WTC11 (cell line): ENCODE measurements at regions not wholly inside any gene's neighbourhood (a gene's known extent, or its start where the extent isn't known, plus 50 kb on each side); places are given as distances from the start of the nearest gene placed in this dataset.
"Not testable (repeated sequence)": the region's sequence is repeated elsewhere in the genome, so short reads cannot be mapped to it uniquely, and the experiment has no call there.

Experiments
- ATAC-seq: fragments of 200-7000 bp; cut with Tn5 transposase; 2 replicates; pipeline ENCODE4 v1.10.0; 2021; ENCODE audit warnings: mild to moderate bottlenecking, moderate library complexity
- CTCF ChIA-PET: fragments of 300-600 bp; sonication (Branson Sonifier 250); formaldehyde crosslinking; loops from one replicate; lab custom pipeline; 2021; ENCODE audit warnings: antibody characterized with exemption; lab: Charles Lee
- POLR2A ChIA-PET: fragments of 350-600 bp; sonication (Branson Sonifier 250); formaldehyde crosslinking; loops from one replicate; lab custom pipeline; 2021; ENCODE audit warnings: antibody characterized with exemption; lab: Charles Lee
- DNase-seq: peaks from one replicate; pipeline ENCODE4 v3.0.0; 2021; ENCODE audit warnings: low spot score
- H3K27ac Mint-ChIP-seq: 2 replicates; pipeline ENCODE4 v1.8.0; 2021; ENCODE audit warnings: mixed read lengths
- H3K27me3 Mint-ChIP-seq: 2 replicates; pipeline ENCODE4 v1.8.0; 2021; ENCODE audit warnings: low read depth, mild to moderate bottlenecking, moderate library complexity, mixed read lengths
- H3K36me3 Mint-ChIP-seq: 2 replicates; pipeline ENCODE4 v1.8.0; 2021; ENCODE audit warnings: mixed read lengths
- H3K4me1 Mint-ChIP-seq: 2 replicates; pipeline ENCODE4 v1.8.0; 2022; ENCODE audit warnings: mixed read lengths
- H3K4me3 Mint-ChIP-seq: 2 replicates; pipeline ENCODE4 v1.8.0; 2021; ENCODE audit warnings: mild to moderate bottlenecking, moderate library complexity, mixed read lengths
- H3K9me3 Mint-ChIP-seq: 2 replicates; pipeline ENCODE4 v1.8.0; 2021; ENCODE audit warnings: mixed read lengths
- AFF4 ChIP-seq: sonication (generic); formaldehyde crosslinking; IDR thresholded peaks from 2 replicates; pipeline ENCODE4 v1.8.1; 2023; ENCODE audit warnings: mild to moderate bottlenecking, missing genetic modification reagents, borderline replicate concordance
- ATF2 ChIP-seq: sonication (generic); formaldehyde crosslinking; IDR thresholded peaks from 2 replicates; pipeline ENCODE4 v1.8.1; 2022; ENCODE audit warnings: low read depth, missing genetic modification reagents, borderline replicate concordance
- CTCF ChIP-seq: fragments of 200-600 bp; IDR thresholded peaks from 2 replicates; pipeline ENCODE4 v1.8.0; 2022; ENCODE audit warnings: antibody characterized with exemption
- IRF1 ChIP-seq: sonication (generic); formaldehyde crosslinking; IDR thresholded peaks from 2 replicates; pipeline ENCODE4 v1.8.0; 2023; ENCODE audit warnings: missing genetic modification reagents
- JUN ChIP-seq: sonication (generic); formaldehyde crosslinking; IDR thresholded peaks from 2 replicates; pipeline ENCODE4 v1.8.0; 2023; ENCODE audit warnings: mild to moderate bottlenecking, missing genetic modification reagents
- NR2C2 ChIP-seq: sonication (generic); formaldehyde crosslinking; IDR thresholded peaks from 2 replicates; pipeline ENCODE4 v1.8.0; 2022; ENCODE audit warnings: mild to moderate bottlenecking, missing genetic modification reagents
- RELA ChIP-seq: sonication (generic); formaldehyde crosslinking; IDR thresholded peaks from 2 replicates; pipeline ENCODE4 v1.8.1; 2022; ENCODE audit warnings: missing genetic modification reagents, mild to moderate bottlenecking, borderline replicate concordance
- SOX15 ChIP-seq: fragments of 250-450 bp; sonication (Bioruptor Pico); IDR thresholded peaks from 2 replicates; pipeline ENCODE4 v1.9.0; 2021; ENCODE audit warnings: mild to moderate bottlenecking
- TCF7 ChIP-seq: sonication (generic); formaldehyde crosslinking; IDR thresholded peaks from 2 replicates; pipeline ENCODE4 v1.8.0; 2022; ENCODE audit warnings: mild to moderate bottlenecking, low read depth, missing genetic modification reagents, moderate library complexity
- ZBTB21 ChIP-seq: sonication (generic); formaldehyde crosslinking; IDR thresholded peaks from 2 replicates; pipeline ENCODE4 v1.8.1; 2023; ENCODE audit warnings: mild to moderate bottlenecking, missing genetic modification reagents, borderline replicate concordance
- ZNF281 ChIP-seq: sonication (generic); formaldehyde crosslinking; IDR thresholded peaks from 2 replicates; pipeline ENCODE4 v1.8.0; 2023; ENCODE audit warnings: mild to moderate bottlenecking, missing genetic modification reagents
- ZNF416 ChIP-seq: fragments of 250-450 bp; sonication (Bioruptor Pico); IDR thresholded peaks from 2 replicates; pipeline ENCODE4 v1.9.0; 2021; ENCODE audit warnings: mild to moderate bottlenecking, inconsistent platforms

- H3K36me3 Mint-ChIP-seq, result peaks cover 31% of the 10 kb centered on the region
- no peak for TF ChIP-seq TCF7 (CRISPR knock-in tag)
- TF ChIP-seq ATF2, result no peak
- no peak for TF ChIP-seq RELA (CRISPR knock-in tag)
- TF ChIP-seq ZBTB21 (CRISPR knock-in tag), result no peak
- no peak for TF ChIP-seq NR2C2 (CRISPR knock-in tag)
- no peak for TF ChIP-seq ZNF281
- no peak for TF ChIP-seq JUN (CRISPR knock-in tag)
- TF ChIP-seq AFF4, result no peak
- no peak for TF ChIP-seq ZNF416
- TF ChIP-seq SOX15 (CRISPR knock-in tag), result no peak
- DNase-seq (no peak), ATAC-seq (no peak)
- CTCF ChIA-PET, result no interaction called here
- POLR2A ChIA-PET, result no interaction called here
- peaks cover 45% of the 10 kb centered on the region for H3K9me3 Mint-ChIP-seq
- H3K27me3 Mint-ChIP-seq, result no peaks in the 10 kb centered on the region; the same call in 1 of the 2 replicates
- H3K4me1 Mint-ChIP-seq, result no peaks in the 10 kb centered on the region
- no peak overlapping the region for H3K4me3 Mint-ChIP-seq
- H3K27ac Mint-ChIP-seq, result no peak overlapping the region
Observed at GRCh38 chrY:20643055-20643454, 67.5 kb downstream of the EIF1AY start.

GRCh38 chrY:20648265-20648664, 72.7 kb downstream of the EIF1AY start:
- no peaks in the 10 kb centered on the region for H3K4me1 Mint-ChIP-seq
- ATAC-seq (no peak), DNase-seq (no peak)
- no peak overlapping the region for H3K27ac Mint-ChIP-seq
- H3K4me3 Mint-ChIP-seq, result no peak overlapping the region
- peaks cover 42% of the 10 kb centered on the region for H3K9me3 Mint-ChIP-seq
- ChIA-PET POLR2A (no interaction called here), CTCF (no interaction called here)
- peaks cover 17% of the 10 kb centered on the region for H3K36me3 Mint-ChIP-seq
- no peaks in the 10 kb centered on the region for H3K27me3 Mint-ChIP-seq
- TF ChIP-seq CTCF (no peak), IRF1 (CRISPR knock-in tag) (no peak)

GRCh38 chrY:20648891-20649290, 73.3 kb downstream of the EIF1AY start:
- H3K4me3 Mint-ChIP-seq, DNase-seq, H3K27me3 Mint-ChIP-seq, ATAC-seq, H3K27ac Mint-ChIP-seq, POLR2A ChIA-PET, H3K4me1 Mint-ChIP-seq, CTCF ChIA-PET: not testable (repeated sequence)
- Mint-ChIP-seq H3K9me3 (peaks cover 36% of the 10 kb centered on the region), H3K36me3 (peaks cover 15% of the 10 kb centered on the region)
